Transverse colon (tissue), 4 donors: ENCODE measurements at regions not wholly inside any gene's neighbourhood (a gene's known extent, or its start where the extent isn't known, plus 50 kb on each side); places are given as distances from the start of the nearest gene placed in this dataset.

ENCODE experiments used
- CTCF ChIP-seq, 5 experiments: fragments of 200-600 bp in 3 of 5; fragments of 450-650 bp in 2 of 5; sonication (generic) in 3 of 5; IDR thresholded peaks; 1 replicate in 2 of 5; 2 replicates in 3 of 5; pipeline ENCODE4 v1.5.1; 2016 to 2017; ENCODE audit warnings: antibody characterized with exemption in 5 of 5, inconsistent platforms in 3 of 5, mild to moderate bottlenecking in 2 of 5, moderate library complexity in 1 of 5
- POLR2A ChIP-seq: fragments of 450-650 bp; IDR thresholded peaks from one replicate; pipeline ENCODE4 v1.6.1; 2016; ENCODE audit warnings: antibody characterized with exemption, mild to moderate bottlenecking, moderate library complexity
- POLR2AphosphoS5 ChIP-seq, 3 donors: sonication (generic); formaldehyde crosslinking; IDR thresholded peaks; one replicate each; pipeline ENCODE4 v1.6.1; 2016; ENCODE audit warnings: antibody characterized with exemption in 3 of 3

- TF ChIP-seq CTCF (IDR thresholded peaks at IDR 0.05) (no peak), POLR2AphosphoS5 (IDR thresholded peaks at IDR 0.05) (no peak), POLR2A (no peak)
Measured at GRCh38 chr11:133676265-133676664, 144.0 kb upstream of the OPCML start.
